ENCODE measurements at regions not wholly inside any gene's neighbourhood (a gene's known extent, or its start where the extent isn't known, plus 50 kb on each side); places are given as distances from the start of the nearest gene placed in this dataset.

- TF ChIP-seq, protein P1, sequence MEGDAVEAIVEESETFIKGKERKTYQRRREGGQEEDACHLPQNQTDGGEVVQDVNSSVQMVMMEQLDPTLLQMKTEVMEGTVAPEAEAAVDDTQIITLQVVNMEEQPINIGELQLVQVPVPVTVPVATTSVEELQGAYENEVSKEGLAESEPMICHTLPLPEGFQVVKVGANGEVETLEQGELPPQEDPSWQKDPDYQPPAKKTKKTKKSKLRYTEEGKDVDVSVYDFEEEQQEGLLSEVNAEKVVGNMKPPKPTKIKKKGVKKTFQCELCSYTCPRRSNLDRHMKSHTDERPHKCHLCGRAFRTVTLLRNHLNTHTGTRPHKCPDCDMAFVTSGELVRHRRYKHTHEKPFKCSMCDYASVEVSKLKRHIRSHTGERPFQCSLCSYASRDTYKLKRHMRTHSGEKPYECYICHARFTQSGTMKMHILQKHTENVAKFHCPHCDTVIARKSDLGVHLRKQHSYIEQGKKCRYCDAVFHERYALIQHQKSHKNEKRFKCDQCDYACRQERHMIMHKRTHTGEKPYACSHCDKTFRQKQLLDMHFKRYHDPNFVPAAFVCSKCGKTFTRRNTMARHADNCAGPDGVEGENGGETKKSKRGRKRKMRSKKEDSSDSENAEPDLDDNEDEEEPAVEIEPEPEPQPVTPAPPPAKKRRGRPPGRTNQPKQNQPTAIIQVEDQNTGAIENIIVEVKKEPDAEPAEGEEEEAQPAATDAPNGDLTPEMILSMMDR (conservative IDR thresholded peaks at IDR 0.05 in 1 of 2, IDR thresholded peaks at IDR 0.05 in 1 of 2; ENCODE audit: low read depth in 1 of 2, low read length in 2 of 2): no peak
- no peak for TF ChIP-seq EZH2 (IDR thresholded peaks at IDR 0.05; ENCODE audit: low read length, missing control alignments)
Measured at GRCh38 chr4:137122876-137123275, 409.4 kb downstream of the PCDH18 start.

All from fibroblast of lung (primary cell).